Neutrophil (primary cell): ENCODE measurements at regions not wholly inside any gene's neighbourhood (a gene's known extent, or its start where the extent isn't known, plus 50 kb on each side); places are given as distances from the start of the nearest gene placed in this dataset.

Experiments used
- H3K27ac ChIP-seq: fragments of 200-600 bp; sonication (generic); 2 replicates; pipeline ENCODE4 v1.5.1; 2016; ENCODE audit warnings: mild to moderate bottlenecking, moderate library complexity
- H3K27me3 ChIP-seq: fragments of 200-600 bp; sonication (generic); 2 replicates; pipeline ENCODE4 v1.6.0; 2016; ENCODE audit warnings: mild to moderate bottlenecking
- H3K36me3 ChIP-seq: fragments of 200-600 bp; sonication (generic); 2 replicates; pipeline ENCODE4 v1.5.1; 2017
- H3K4me1 ChIP-seq, 2 experiments: fragments of 200-600 bp in 1 of 2; sonication (generic) in 1 of 2; 1 replicate in 1 of 2; 2 replicates in 1 of 2; pipeline versions ENCODE4 v1.5.1 to v1.6.1; 2013 to 2016; ENCODE audit warnings: low read depth in 1 of 2, low read length in 1 of 2, mild to moderate bottlenecking in 1 of 2, moderate library complexity in 1 of 2; ENCODE audit not compliant: control insufficient read depth in 1 of 2, insufficient read depth in 1 of 2
- H3K4me3 ChIP-seq, 2 experiments: fragments of 200-600 bp in 1 of 2; sonication (generic) in 1 of 2; 1 replicate in 1 of 2; 2 replicates in 1 of 2; pipeline ENCODE4 v1.5.1; 2013 to 2016; ENCODE audit warnings: low read depth in 1 of 2, low read length in 1 of 2, mild to moderate bottlenecking in 1 of 2, moderate library complexity in 1 of 2
- H3K9me3 ChIP-seq: fragments of 200-600 bp; sonication (generic); 2 replicates; pipeline ENCODE4 v1.5.1; 2016
- CTCF ChIP-seq: fragments of 200-600 bp; sonication (generic); IDR thresholded peaks from 2 replicates; pipeline ENCODE4 v1.5.1; 2016; ENCODE audit warnings: antibody characterized with exemption

GRCh38 chr1:164233149-164233548, 325.8 kb upstream of the PBX1 start:
- no peak overlapping the region for H3K4me3 ChIP-seq

GRCh38 chr1:164240081-164240480, 318.9 kb upstream of the PBX1 start:
- no peaks in the 10 kb centered on the region for H3K36me3 ChIP-seq
- H3K27ac ChIP-seq = no peak overlapping the region
- no peaks in the 10 kb centered on the region for H3K4me1 ChIP-seq
- H3K27me3 ChIP-seq = no peaks in the 10 kb centered on the region
- no peak overlapping the region for H3K4me3 ChIP-seq
- H3K9me3 ChIP-seq = no peaks in the 10 kb centered on the region
- TF ChIP-seq CTCF = no peak

More at GRCh38 chr1:164233149-164233548, 325.8 kb upstream of the PBX1 start:
- no peaks in the 10 kb centered on the region for H3K9me3 ChIP-seq
- no peak for TF ChIP-seq CTCF
- no peaks in the 10 kb centered on the region for H3K36me3 ChIP-seq
- H3K4me1 ChIP-seq = no peaks in the 10 kb centered on the region
- no peaks in the 10 kb centered on the region for H3K27me3 ChIP-seq
- H3K27ac ChIP-seq = no peak overlapping the region

- TF ChIP-seq CTCF = no peak
- no peaks in the 10 kb centered on the region for H3K9me3 ChIP-seq
- no peaks in the 10 kb centered on the region for H3K27me3 ChIP-seq
- H3K4me1 ChIP-seq = no peaks in the 10 kb centered on the region
- no peak overlapping the region for H3K4me3 ChIP-seq
- no peak overlapping the region for H3K27ac ChIP-seq
- H3K36me3 ChIP-seq = no peaks in the 10 kb centered on the region
Observed at GRCh38 chr1:164250365-164250764, 308.6 kb upstream of the PBX1 start.

DNA sequence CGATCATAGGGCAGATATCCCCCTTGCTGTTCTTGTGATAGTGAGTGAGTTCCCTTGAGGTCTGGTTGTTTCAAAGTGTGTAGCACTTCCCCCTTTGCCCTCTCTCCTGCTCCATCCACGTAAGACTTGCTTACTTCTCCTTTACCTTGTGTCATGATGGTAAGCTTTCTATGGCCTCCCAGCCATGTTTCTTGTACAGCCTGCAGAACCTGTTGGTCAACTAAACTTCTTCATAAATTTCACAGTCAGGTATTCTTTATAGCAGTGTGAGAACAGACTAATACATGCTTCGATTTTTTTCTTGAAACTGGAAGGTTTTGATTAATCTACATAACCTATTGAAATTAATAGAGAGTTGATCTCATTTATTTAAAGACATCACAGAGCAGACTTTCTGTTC, 302.5 kb upstream of the PBX1 start:
- H3K27me3 ChIP-seq = no peaks in the 10 kb centered on the region
- H3K4me1 ChIP-seq = no peaks in the 10 kb centered on the region
- no peak overlapping the region for H3K4me3 ChIP-seq
- no peaks in the 10 kb centered on the region for H3K9me3 ChIP-seq
- H3K27ac ChIP-seq = no peak overlapping the region
- H3K36me3 ChIP-seq = no peaks in the 10 kb centered on the region
- no peak for TF ChIP-seq CTCF

DNA sequence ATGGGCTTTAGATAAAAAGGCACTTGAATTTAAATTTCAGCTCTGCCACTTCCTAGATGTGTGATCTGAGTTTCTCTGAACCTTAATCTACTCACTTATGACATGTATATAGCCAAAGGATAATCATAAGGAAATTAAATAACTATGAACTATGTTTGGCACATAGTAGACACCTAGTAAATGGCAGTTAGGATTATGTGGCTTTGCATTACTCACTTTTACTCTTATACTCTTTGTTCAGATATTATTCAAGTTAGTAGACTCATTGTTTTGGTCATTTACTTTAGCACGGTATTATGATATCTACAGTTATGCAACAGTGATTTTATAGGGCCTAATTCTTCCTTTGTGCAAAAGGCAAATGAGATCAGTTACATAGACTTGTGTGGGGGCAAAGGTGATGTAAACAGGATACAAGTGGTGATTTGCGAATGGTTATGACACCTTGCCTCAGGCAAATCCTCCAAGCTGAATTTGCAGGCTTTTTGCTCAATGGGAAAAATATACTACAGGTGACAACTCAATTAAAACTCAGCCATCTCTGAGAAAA, 297.2 kb upstream of the PBX1 start:
- H3K27ac ChIP-seq = no peak overlapping the region
- H3K4me3 ChIP-seq = no peak overlapping the region
- no peaks in the 10 kb centered on the region for H3K36me3 ChIP-seq
- no peaks in the 10 kb centered on the region for H3K9me3 ChIP-seq
- H3K4me1 ChIP-seq = no peaks in the 10 kb centered on the region
- H3K27me3 ChIP-seq = no peaks in the 10 kb centered on the region
- TF ChIP-seq CTCF = no peak

DNA sequence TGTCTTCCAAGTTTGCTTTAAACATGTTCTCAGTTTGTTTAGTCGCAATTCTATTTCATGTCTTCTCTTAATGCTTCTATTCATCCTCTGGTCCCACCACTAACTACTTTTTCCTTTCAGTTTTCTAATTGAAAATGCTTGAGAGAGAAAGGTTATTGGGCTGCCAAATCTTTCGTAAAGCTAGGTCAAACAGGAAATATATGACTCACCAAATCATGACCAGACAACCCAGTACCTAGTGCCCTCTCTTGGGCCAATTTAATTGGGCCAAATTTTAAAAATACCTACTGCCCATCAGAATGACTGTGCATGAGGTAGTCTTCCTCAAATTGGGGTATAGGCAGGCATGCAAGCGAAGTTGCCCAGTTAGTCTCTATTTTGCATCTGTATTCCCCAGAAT, 295.4 kb upstream of the PBX1 start:
- H3K36me3 ChIP-seq = no peaks in the 10 kb centered on the region
- no peaks in the 10 kb centered on the region for H3K4me1 ChIP-seq
- no peak overlapping the region for H3K4me3 ChIP-seq
- no peaks in the 10 kb centered on the region for H3K27me3 ChIP-seq
- no peak for TF ChIP-seq CTCF
- H3K9me3 ChIP-seq = no peaks in the 10 kb centered on the region
- H3K27ac ChIP-seq = no peak overlapping the region
